CD8-positive, alpha-beta memory T cell (primary cell): ENCODE measurements at regions not wholly inside any gene's neighbourhood (a gene's known extent, or its start where the extent isn't known, plus 50 kb on each side); places are given as distances from the start of the nearest gene placed in this dataset.

Source experiments
- CTCF ChIA-PET: fragments of 350-600 bp; sonication (Branson Sonifier 250); formaldehyde crosslinking; loops from one replicate; lab custom pipeline; 2021; ENCODE audit warnings: antibody characterized with exemption; lab: Charles Lee
- POLR2A ChIA-PET: fragments of 350-600 bp; sonication (Branson Sonifier 250); formaldehyde crosslinking; loops from one replicate; lab custom pipeline; 2021; ENCODE audit warnings: antibody characterized with exemption; lab: Charles Lee
- DNase-seq, 5 donors: peaks; one replicate each; pipeline versions ENCODE4 v3.0.0 to v3.0.0-alpha.2; 2020 to 2022; ENCODE audit warnings: mixed read lengths in 1 of 5
- H3K27ac ChIP-seq: one replicate; pipeline ENCODE4 v1.7.0; 2013; ENCODE audit warnings: low read depth, mild to moderate bottlenecking, low read length, moderate library complexity
- H3K27me3 ChIP-seq: 2 replicates; pipeline ENCODE4 v1.7.0; 2013; ENCODE audit warnings: low read length, mild to moderate bottlenecking; ENCODE audit not compliant: insufficient read depth, poor library complexity, severe bottlenecking
- H3K36me3 ChIP-seq: 2 replicates; pipeline ENCODE4 v1.7.0; 2013; ENCODE audit warnings: mild to moderate bottlenecking, low read length, moderate library complexity; ENCODE audit not compliant: insufficient read depth
- H3K4me1 ChIP-seq: 2 replicates; pipeline ENCODE4 v1.7.0; 2013; ENCODE audit warnings: mild to moderate bottlenecking, low read length, moderate library complexity; ENCODE audit not compliant: insufficient read depth
- H3K4me3 ChIP-seq: 2 replicates; pipeline ENCODE4 v1.7.0; 2013; ENCODE audit warnings: mild to moderate bottlenecking, low read length
- H3K9me3 ChIP-seq: 2 replicates; pipeline ENCODE4 v1.7.0; 2013; ENCODE audit warnings: mild to moderate bottlenecking, low read length
- H3K27ac Mint-ChIP-seq, 8 donors: one replicate each; pipeline ENCODE4 v1.8.0; 2020 to 2021; ENCODE audit warnings: mixed read lengths in 8 of 8, mild to moderate bottlenecking in 6 of 8, inconsistent platforms in 3 of 8, moderate library complexity in 3 of 8
- H3K27me3 Mint-ChIP-seq, 2 donors: one replicate each; pipeline ENCODE4 v1.8.0; 2020 to 2021; ENCODE audit warnings: mixed read lengths in 2 of 2, mild to moderate bottlenecking in 1 of 2, moderate library complexity in 1 of 2
- H3K36me3 Mint-ChIP-seq, 3 donors: one replicate each; pipeline ENCODE4 v1.8.0; 2020 to 2021; ENCODE audit warnings: mixed read lengths in 3 of 3, inconsistent platforms in 1 of 3, mild to moderate bottlenecking in 1 of 3
- H3K4me1 Mint-ChIP-seq, 3 donors: one replicate each; pipeline ENCODE4 v1.8.0; 2020 to 2021; ENCODE audit warnings: mixed read lengths in 3 of 3, inconsistent platforms in 1 of 3, mild to moderate bottlenecking in 1 of 3
- H3K4me3 Mint-ChIP-seq, 7 donors: one replicate each; pipeline ENCODE4 v1.8.0; 2020 to 2021; ENCODE audit warnings: mixed read lengths in 7 of 7, mild to moderate bottlenecking in 6 of 7, moderate library complexity in 4 of 7, inconsistent platforms in 2 of 7
- H3K9me3 Mint-ChIP-seq, 5 donors: one replicate each; pipeline ENCODE4 v1.8.0; 2020 to 2022; ENCODE audit warnings: mixed read lengths in 5 of 5, mild to moderate bottlenecking in 3 of 5, moderate library complexity in 2 of 5, inconsistent platforms in 1 of 5

DNA sequence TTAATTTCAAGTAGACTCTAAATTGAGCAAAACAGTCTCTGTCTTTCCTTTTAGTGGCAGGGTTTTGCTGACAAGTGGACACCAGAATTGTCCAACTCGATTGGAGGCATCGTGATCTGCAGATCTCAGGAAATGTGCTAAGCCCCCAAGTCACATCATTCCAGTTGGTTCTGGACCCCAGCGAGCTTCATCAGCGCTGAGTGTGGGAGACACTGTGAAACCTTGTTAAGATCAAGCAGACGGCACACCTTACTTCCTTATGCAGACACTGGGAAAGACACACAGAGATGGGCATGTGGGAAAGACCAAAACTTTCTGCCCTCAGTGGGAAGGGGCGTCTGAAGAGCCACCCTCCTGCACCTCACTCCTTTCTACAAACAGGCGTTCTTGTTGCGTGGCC lies 440.8 kb downstream of the GLRX3 start:
- no peak overlapping the region for H3K27ac ChIP-seq
- CTCF ChIA-PET: no interaction called here

DNA sequence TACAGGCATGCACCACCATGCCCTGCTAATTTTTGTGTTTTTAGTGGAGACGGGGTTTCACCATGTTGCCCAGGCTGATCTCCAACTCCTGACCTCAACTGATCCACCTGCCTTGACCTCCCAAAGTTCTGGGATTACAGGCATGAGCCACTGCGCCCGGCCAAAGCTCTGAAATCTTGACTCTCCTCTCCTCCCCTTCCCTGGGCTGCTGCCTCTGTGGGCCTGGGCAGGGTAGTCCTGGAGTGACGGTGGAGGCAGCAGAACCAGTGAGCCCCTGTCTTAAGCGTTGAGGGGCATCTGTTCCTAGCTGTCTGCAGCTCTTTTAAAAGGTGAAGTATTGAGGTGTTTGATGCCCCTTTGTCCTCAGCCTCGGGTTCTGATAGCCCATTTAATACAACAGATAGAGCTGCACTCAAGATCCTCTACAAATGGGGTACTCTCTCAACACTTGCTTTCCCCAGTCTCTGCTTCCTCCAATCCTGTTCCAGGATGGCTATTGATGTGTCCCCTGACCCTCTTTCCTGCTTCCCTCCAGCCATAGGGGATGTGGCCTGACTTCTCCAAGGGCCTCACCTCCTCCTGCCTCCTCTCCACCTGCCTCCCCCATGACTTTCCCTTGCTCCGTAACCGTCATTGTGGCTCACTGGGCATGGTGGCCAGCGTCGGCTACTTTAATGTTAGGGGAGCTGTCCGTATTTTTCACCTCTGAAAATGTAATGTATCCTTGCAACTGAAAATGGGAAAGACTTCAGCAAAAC lies 442.5 kb downstream of the GLRX3 start:
- Mint-ChIP-seq H3K4me1 (no peaks in the 10 kb centered on the region), H3K36me3 (no peaks in the 10 kb centered on the region), H3K27me3 (peaks cover 0 to 2% of the 10 kb centered on the region in 2 donors), H3K27ac (no peak overlapping the region), H3K9me3 (peaks cover 0 to 6% (median 4%) of the 10 kb centered on the region in 5 donors), H3K4me3 (no peak overlapping the region)
- Histone ChIP-seq H3K4me3 (no peak overlapping the region), H3K36me3 (no peaks in the 10 kb centered on the region), H3K27ac (no peak overlapping the region), H3K4me1 (no peaks in the 10 kb centered on the region), H3K27me3 (no peaks in the 10 kb centered on the region), H3K9me3 (no peaks in the 10 kb centered on the region)
- CTCF ChIA-PET: no interaction called here
- no peak for DNase-seq
- POLR2A ChIA-PET: no interaction called here

More for the DNA sequence above, 440.8 kb downstream of the GLRX3 start:
- H3K4me3 Mint-ChIP-seq: no peak overlapping the region
- Histone ChIP-seq H3K4me3 (no peak overlapping the region), H3K9me3 (no peaks in the 10 kb centered on the region), H3K27me3 (no peaks in the 10 kb centered on the region), H3K4me1 (no peaks in the 10 kb centered on the region), H3K36me3 (no peaks in the 10 kb centered on the region)
- H3K4me1 Mint-ChIP-seq: no peaks in the 10 kb centered on the region
- H3K36me3 Mint-ChIP-seq: no peaks in the 10 kb centered on the region
- peaks cover 0 to 5% of the 10 kb centered on the region in 2 donors for H3K27me3 Mint-ChIP-seq
- H3K27ac Mint-ChIP-seq: no peak overlapping the region
- peaks cover 0 to 6% (median 4%) of the 10 kb centered on the region in 5 donors for H3K9me3 Mint-ChIP-seq
- DNase-seq: no peak
- POLR2A ChIA-PET: no interaction called here

DNA sequence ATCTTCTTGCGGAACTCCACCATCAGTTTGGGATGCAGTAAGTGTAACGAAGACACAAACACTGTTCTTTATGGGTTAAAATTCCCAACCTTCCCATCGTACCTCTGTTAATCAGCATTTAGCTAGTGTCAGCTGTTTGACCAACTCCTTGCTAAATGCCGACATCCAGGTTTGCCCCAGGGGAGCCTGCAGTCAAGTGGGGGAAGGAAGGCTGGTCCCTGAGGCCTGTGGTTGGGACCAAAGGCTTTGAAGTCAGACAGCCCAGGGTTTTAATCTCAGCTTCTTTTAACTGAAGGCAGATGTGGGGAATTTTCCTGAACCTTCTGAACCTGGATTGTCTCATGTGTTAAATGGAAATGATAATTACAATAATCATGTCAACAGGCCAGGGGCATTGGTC lies 443.7 kb downstream of the GLRX3 start:
- ChIA-PET CTCF (no interaction called here), POLR2A (no interaction called here)
- no peaks in the 10 kb centered on the region for H3K9me3 ChIP-seq
- H3K27ac ChIP-seq: no peak overlapping the region
- Mint-ChIP-seq H3K36me3 (no peaks in the 10 kb centered on the region), H3K27me3 (peaks cover 0 to 2% of the 10 kb centered on the region in 2 donors), H3K9me3 (peaks cover 0 to 6% (median 3%) of the 10 kb centered on the region in 5 donors), H3K4me1 (no peaks in the 10 kb centered on the region), H3K27ac (no peak overlapping the region), H3K4me3 (no peak overlapping the region)
- DNase-seq: no peak
- no peaks in the 10 kb centered on the region for H3K4me1 ChIP-seq
- H3K36me3 ChIP-seq: no peaks in the 10 kb centered on the region
- H3K27me3 ChIP-seq: no peaks in the 10 kb centered on the region
- H3K4me3 ChIP-seq: no peak overlapping the region

DNA sequence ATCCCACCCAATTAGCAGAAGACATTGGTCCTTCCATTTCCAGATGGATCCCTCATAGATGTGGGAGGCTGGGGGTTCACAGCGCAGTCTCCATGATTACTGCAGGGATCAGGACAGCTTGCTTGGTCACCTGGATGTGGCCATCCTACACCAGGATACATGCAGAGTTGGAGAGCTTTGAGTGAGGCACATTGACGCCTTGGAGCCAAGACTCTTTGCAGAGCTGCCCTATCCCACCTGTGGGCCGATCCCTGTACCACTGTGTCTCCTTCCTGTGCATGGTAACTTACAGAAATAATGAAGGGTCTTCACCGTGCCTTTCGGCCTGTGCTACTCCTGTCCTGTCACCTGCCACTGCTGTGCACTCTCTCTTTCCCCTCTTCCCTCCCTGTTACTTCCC lies 444.8 kb downstream of the GLRX3 start:
- Histone ChIP-seq H3K27ac (no peak overlapping the region), H3K4me1 (no peaks in the 10 kb centered on the region), H3K4me3 (no peak overlapping the region), H3K27me3 (no peaks in the 10 kb centered on the region), H3K9me3 (no peaks in the 10 kb centered on the region), H3K36me3 (no peaks in the 10 kb centered on the region)
- H3K36me3 Mint-ChIP-seq: no peaks in the 10 kb centered on the region
- DNase-seq: no peak
- ChIA-PET CTCF (no interaction called here), POLR2A (no interaction called here)
- no peak overlapping the region for H3K27ac Mint-ChIP-seq
- peaks cover 0 to 5% (median 3%) of the 10 kb centered on the region in 5 donors for H3K9me3 Mint-ChIP-seq
- no peaks in the 10 kb centered on the region for H3K27me3 Mint-ChIP-seq
- H3K4me3 Mint-ChIP-seq: no peak overlapping the region
- H3K4me1 Mint-ChIP-seq: no peaks in the 10 kb centered on the region

DNA sequence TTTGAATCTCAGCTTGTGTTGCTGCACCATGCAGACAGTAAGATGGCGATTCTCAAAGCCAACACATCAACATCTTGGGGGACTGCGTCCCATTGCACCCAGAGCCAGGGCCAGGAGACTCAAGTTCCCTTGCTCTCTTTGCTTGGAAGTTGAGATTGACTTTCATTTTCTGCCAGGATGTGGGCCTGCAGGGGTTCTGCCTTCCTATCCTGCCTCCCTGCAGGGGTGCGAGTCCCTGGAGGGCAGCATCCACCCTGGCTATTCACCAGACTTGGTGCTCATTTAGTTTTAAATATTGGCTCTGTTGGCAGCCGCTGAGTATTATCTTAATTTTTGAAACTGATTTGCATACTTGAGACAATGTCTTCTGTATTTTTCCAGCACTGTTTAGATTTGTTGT lies 451.5 kb downstream of the GLRX3 start:
- Histone ChIP-seq H3K4me1 (no peaks in the 10 kb centered on the region), H3K4me3 (no peak overlapping the region), H3K27me3 (no peaks in the 10 kb centered on the region), H3K9me3 (no peaks in the 10 kb centered on the region), H3K36me3 (no peaks in the 10 kb centered on the region), H3K27ac (no peak overlapping the region)
- DNase-seq: no peak
- Mint-ChIP-seq H3K27me3 (peaks cover 0 to 4% of the 10 kb centered on the region in 2 donors), H3K4me1 (no peaks in the 10 kb centered on the region), H3K9me3 (peaks cover 2 to 9% (median 5%) of the 10 kb centered on the region in 5 donors), H3K27ac (no peak overlapping the region), H3K36me3 (no peaks in the 10 kb centered on the region), H3K4me3 (no peak overlapping the region)
- CTCF ChIA-PET: no interaction called here
- POLR2A ChIA-PET: no interaction called here

DNA sequence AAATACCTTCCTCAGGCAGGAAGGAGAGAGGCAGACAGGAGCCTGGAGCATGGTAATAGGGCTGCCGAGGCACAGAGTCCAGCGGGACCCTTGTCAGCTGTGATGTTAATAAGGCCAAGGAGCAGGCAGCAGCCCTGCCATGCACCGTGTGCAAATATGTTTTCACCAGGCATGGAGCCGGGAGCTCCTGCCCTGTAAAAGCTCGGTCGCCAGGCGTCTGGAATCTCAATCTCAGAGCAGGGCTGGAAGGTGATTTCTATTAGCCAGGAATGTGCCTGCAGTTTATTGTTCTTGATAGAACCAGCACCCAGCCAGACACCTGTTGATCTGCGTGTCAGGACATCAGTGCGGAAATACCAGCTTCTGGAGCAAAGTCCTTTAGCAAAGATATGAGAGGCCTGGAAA lies 469.8 kb downstream of the GLRX3 start:
- ChIA-PET POLR2A (no interaction called here), CTCF (no interaction called here)
- peaks cover 0 to 11% (median 2%) of the 10 kb centered on the region in 5 donors for H3K9me3 Mint-ChIP-seq

DNA sequence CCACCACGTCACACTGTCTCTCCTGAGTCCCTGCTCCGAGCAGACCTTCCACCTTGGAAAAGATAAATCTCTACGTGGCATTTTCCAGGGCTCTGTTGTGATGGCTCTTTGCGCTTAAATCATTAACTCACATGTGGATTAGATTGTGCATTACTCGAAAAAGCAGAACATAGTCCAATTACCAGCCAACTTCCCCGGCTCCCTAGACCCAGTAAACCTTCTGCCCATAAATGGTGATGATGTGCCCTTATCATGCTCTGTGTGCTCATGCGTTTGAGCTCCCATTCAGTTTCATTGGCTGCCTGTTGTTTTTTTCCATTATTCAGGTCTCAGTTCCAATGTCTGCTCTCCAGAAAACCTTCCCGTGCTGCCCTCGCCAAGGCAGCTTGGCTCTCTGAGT lies 471.2 kb downstream of the GLRX3 start:
- no peaks in the 10 kb centered on the region for H3K9me3 ChIP-seq
- no peaks in the 10 kb centered on the region for H3K27me3 ChIP-seq
- Mint-ChIP-seq H3K27me3 (peaks cover 2 to 3% of the 10 kb centered on the region in 2 donors), H3K4me1 (no peaks in the 10 kb centered on the region), H3K36me3 (no peaks in the 10 kb centered on the region), H3K4me3 (no peak overlapping the region), H3K27ac (no peak overlapping the region), H3K9me3 (peaks cover 0 to 11% (median 4%) of the 10 kb centered on the region in 5 donors)
- ChIA-PET POLR2A (no interaction called here), CTCF (no interaction called here)
- DNase-seq: no peak
- H3K36me3 ChIP-seq: no peaks in the 10 kb centered on the region
- H3K4me1 ChIP-seq: no peaks in the 10 kb centered on the region
- H3K27ac ChIP-seq: no peak overlapping the region
- H3K4me3 ChIP-seq: no peak overlapping the region

More for the DNA sequence above, 469.8 kb downstream of the GLRX3 start:
- H3K27me3 ChIP-seq: no peaks in the 10 kb centered on the region
- H3K4me1 ChIP-seq: no peaks in the 10 kb centered on the region
- no peaks in the 10 kb centered on the region for H3K9me3 ChIP-seq
- Mint-ChIP-seq H3K4me1 (no peaks in the 10 kb centered on the region), H3K4me3 (no peak overlapping the region), H3K27me3 (peaks cover 2 to 3% of the 10 kb centered on the region in 2 donors), H3K36me3 (no peaks in the 10 kb centered on the region), H3K27ac (no peak overlapping the region)
- H3K27ac ChIP-seq: no peak overlapping the region
- no peaks in the 10 kb centered on the region for H3K36me3 ChIP-seq
- H3K4me3 ChIP-seq: no peak overlapping the region
- no peak for DNase-seq

DNA sequence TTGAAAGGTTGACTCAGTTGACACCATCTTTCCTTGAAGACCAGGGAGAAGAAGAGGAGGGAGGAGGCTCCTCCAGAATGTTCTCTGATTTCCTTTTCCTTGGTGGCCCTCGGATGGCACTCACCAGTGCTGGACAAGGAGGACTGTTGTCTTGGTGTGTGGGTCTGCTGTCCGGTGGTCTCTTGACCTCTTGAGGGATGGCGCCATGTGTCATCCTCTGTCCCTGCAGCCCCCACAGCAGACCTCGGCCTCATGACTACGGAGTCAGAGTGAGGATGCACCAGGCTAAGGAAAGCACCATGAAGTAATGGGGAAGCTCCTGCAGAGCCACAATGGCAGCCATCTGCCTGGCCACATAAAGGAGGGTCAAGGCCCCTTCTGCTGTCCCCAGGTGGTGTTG lies 475.0 kb downstream of the GLRX3 start:
- Histone ChIP-seq H3K4me1 (no peaks in the 10 kb centered on the region), H3K36me3 (no peaks in the 10 kb centered on the region), H3K27ac (no peak overlapping the region), H3K9me3 (no peaks in the 10 kb centered on the region), H3K27me3 (no peaks in the 10 kb centered on the region), H3K4me3 (no peak overlapping the region)
- ChIA-PET POLR2A (no interaction called here), CTCF (no interaction called here)
- Mint-ChIP-seq H3K9me3 (peaks cover 0 to 17% (median 8%) of the 10 kb centered on the region in 5 donors), H3K27me3 (peaks cover 0 to 2% of the 10 kb centered on the region in 2 donors), H3K4me3 (no peak overlapping the region), H3K4me1 (no peaks in the 10 kb centered on the region), H3K27ac (no peak overlapping the region), H3K36me3 (no peaks in the 10 kb centered on the region)
- DNase-seq: no peak
